H4 (cell line): ENCODE measurements at regions not wholly inside any gene's neighbourhood (a gene's known extent, or its start where the extent isn't known, plus 50 kb on each side); places are given as distances from the start of the nearest gene placed in this dataset.

Experiments used
- DNase-seq: peaks from one replicate; pipeline ENCODE4 v3.0.0-alpha.2; 2015; ENCODE audit warnings: low spot score

DNA sequence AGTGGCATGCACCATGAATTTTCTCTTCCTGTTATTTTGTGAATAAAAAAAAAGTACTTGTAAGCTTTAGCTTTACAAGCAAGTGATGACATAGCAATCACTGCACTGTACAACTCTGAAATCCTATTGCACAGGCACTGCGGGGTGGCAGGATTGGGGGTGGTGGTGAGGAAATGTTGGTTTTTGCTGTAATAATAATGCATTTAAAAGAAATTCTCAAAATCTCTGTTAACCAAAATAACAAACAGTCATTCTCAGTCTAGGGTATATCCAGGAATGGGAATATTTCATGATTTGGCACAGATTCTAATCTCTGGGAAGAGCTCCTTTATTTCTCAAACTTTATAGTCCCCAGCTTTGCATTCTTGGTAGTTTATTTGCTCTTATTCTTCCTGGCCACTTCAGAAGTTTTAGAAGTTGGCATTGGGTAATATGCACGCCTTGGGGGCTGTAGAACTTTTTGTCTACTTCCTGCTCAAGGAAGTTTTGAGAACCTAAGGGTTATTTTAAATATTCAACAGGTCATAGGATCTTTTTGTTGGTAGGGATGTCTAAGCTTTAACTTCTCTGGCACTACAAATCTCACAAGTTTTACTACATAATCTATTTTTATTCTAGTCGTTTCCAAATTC is 353.0 kb upstream of the KLF12 start:
- no peak for DNase-seq

DNA sequence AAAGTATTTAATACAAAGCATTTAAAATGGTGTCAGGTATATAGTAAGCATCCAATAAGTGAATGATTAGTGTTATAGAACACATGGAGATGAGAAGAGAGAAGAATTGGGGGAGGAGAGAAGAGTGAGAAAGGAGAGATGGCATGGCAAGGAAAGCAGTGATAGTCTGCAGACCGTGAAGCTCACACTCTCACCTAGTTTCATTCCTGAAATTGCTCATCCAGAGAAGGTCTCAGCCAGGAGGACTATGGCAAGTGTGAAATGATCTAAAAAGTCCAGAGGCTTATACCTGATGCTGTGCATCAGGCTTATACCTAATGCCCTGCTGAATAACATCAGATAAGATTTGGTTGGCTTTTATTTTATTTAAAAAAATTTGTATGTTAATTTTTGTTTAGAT is 351.6 kb upstream of the KLF12 start:
- DNase-seq, result no peak

DNA sequence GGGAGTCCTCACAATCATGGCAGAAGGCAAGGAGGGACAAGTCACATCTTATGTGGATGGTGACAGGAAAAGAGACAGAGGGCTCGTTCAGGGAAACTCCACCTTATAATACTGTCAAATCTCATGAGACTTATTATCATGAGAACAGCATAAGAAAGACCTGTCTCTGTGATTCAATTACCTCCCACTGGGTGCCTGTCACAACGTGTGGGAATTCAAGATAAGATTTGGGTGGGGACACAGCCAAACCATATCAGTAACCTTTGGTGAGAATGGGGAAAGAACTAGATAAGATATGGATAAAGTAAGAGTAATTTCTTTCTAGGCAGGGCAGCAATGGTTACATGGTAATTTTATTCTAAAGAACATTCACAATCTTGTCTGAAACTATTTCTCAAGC is 344.9 kb upstream of the KLF12 start:
- no peak for DNase-seq

DNA sequence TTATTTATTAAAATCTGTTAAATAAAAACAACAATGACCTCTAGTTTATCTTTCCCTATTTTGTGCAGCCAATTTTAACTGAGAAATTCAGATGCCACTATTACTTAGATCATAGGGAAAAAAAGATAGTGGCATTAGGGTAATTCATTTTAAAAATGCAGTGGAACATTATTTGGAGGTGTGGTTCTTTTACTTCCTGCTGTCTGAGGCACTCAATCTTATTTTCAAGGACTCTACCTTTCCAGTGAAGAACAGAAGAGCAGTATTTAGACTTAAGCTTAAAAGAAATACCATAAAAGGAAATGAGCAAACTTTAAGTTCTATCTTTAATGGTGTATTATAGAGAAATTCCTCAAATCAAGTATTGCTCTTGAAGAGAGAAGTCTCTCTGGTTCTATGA is 342.6 kb upstream of the KLF12 start:
- no peak for DNase-seq

DNA sequence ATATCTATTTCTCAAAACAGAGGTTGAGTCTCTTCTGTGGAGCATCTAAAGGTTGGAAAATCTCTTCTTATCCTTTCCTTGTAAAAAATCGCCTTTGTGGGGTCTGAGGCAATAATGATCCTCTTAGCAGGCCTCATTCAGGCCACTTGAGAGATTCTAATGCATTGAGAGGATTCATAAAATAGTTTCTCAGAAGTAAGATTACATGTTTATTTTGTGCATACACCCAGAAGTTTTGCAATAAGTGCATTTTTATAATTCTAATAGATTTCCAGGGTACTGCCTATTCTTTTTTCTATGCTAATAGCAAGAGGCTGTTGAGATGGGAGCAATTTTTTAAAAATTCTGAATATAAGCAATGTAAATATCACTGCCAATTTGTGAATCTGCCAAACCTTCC is 342.2 kb upstream of the KLF12 start:
- DNase-seq, result no peak

DNA sequence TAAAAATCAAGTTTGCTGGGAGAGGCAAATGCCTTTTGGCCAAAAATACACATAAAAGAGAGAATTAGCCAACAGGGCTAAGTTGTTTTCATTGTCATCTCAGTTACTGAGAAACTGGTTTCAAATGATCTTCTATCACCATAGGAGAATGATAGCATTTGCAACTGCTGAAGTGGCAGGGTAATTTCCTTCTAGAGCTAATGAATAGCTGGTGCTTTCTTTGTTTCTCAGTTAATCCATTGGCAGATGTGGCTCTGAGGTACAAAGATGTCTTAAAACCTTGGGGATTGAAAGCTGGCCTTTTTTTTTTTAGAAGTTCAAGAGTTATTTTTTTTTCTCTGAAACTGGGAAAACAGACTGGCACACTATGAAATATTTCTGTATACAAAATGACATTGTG is 332.7 kb upstream of the KLF12 start:
- DNase-seq, result no peak

DNA sequence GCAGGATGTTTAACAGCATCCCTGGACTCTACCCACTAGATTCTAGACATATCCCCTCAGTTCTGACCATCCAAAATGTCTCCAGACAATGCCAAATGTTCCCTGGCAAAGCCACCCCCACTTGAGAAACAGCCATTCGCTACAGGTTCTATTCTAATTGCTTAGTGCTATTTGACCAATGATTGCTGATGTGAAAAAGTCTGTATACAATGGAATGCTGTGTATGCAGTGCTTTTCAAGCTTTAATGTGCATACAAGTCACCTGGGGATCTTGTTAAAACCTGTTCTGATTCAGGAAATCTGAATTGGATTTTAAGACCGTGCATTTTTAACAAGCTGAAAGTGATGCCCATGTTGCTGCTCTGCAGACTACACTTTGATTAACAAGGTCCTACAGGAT is 331.8 kb upstream of the KLF12 start:
- no peak for DNase-seq

DNA sequence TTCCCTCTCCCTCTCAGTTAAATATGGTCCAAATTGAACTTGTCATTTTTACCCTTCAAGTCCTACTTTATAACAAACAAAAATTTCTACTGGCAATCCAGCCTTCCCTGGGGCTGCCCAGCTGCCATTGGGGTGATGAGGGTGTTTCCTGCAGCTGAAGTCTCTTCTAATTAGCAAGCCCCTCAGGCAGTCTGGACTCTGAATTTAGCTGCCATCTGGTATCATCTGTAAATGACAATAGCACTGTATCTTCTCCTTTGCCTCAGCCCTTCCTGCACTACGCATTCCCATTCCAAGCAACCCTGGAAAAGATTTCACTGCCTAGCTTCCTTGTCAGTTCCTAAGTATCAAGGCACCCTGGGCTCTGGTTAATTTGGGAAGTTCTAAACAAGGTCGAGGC is 331.1 kb upstream of the KLF12 start:
- DNase-seq, result no peak

DNA sequence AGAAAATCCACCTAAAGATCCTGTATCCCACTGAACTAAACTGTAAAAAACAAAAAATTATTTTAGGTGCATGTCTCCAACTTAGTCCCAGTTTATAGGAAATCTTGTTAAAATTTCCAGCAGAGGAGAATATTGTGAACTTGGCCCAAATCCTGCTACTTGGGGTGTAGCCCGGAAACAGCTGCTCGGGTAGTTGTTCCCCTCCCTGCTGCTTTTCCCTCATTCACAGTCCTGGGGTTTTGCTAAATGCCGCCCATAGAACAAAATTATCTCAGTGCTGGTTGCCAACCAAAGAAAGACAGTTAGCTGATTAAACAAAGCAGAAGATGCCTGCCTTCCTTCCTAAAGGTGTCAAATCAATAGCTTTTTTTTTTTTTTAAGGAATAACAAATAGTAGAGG is 330.5 kb upstream of the KLF12 start:
- no peak for DNase-seq

DNA sequence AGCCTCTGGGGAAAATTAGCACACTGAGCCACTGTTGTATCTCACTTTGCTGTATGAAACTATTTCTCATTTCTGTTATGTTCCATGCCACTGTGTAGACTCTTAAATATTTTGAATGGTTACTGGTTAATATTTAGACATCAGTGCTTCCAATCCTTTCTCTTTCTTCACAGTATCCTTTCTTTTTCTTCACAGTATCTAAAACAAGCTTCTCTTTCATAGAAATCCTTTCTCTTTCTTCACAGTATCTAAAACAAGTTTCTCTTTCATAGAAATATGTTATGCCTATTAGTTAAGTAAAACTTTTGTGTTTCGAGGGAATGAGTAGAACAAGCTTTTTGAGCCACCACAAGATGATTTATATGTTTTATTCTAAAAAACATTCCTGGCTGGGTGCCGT is 326.8 kb upstream of the KLF12 start:
- no peak for DNase-seq

DNA sequence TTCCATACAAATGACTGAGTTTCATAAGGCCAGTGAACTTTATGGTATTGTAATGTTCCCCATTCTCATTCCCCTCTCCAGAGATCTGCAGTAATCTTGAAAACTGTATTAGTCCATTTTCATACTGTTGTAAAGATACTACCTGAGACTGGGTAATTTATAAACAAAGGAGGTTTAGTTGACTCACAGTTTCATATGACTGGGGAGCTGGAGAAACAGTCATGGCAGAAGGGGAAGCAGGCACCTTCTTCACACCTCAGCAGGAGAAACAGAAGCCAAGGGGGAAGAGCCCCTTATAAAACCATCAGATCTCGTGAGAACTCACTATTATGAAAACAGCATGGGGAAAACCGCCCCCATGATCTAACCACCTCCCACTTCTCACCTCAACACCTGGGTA is 318.7 kb upstream of the KLF12 start:
- DNase-seq, result no peak

DNA sequence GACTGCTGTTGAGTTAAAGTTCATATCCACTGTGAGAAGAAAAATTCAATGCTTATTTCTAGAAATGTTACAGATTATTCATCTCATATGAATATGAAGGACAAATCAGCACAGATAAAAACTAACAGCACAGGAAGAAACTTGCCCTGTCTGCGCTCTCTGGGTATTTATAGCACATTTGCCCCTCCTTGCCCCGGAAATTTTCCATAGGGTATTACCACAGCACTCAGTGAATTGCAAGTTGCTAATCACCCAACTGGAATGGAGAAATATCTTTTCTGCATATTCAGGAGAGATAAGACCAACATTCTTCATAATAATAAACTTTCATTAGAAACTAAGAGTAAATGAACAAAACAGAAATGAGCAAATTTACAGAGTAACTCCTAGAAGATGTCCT is 318.0 kb upstream of the KLF12 start:
- DNase-seq, result no peak

DNA sequence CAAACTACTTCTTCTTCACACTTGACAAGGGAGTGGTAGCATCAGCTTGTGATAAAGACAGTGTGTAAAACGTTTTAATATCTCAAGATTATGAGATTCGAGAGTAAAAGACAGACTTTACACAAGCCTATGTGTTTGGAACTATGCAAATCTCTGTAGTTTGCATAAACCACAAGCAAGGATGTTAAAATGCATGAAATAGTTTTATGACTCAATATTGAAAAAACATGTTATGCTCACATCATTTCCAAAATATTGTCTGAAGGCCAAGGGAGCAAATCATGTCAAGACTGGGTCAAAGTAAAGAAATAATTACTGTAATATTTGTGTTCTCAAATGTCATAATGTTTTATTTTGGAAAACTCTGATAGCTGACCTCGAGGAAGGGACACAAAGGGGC is 316.8 kb upstream of the KLF12 start:
- DNase-seq, result no peak

DNA sequence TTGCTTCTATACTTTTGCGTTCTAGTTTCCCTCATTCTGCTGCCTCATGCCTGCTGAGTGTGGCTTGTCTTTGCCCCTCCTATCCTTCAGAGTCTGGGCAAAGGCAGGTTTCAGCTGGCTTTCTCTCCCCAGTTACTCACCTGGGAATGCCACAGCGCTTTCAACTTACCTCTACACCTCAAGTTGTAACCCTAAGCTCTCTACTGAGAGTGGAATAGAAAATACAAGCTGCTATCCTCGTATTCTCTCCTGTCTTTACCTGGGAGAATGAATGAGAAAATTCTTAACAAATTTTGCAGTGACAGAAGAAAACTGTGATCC is 316.3 kb upstream of the KLF12 start:
- no peak for DNase-seq

DNA sequence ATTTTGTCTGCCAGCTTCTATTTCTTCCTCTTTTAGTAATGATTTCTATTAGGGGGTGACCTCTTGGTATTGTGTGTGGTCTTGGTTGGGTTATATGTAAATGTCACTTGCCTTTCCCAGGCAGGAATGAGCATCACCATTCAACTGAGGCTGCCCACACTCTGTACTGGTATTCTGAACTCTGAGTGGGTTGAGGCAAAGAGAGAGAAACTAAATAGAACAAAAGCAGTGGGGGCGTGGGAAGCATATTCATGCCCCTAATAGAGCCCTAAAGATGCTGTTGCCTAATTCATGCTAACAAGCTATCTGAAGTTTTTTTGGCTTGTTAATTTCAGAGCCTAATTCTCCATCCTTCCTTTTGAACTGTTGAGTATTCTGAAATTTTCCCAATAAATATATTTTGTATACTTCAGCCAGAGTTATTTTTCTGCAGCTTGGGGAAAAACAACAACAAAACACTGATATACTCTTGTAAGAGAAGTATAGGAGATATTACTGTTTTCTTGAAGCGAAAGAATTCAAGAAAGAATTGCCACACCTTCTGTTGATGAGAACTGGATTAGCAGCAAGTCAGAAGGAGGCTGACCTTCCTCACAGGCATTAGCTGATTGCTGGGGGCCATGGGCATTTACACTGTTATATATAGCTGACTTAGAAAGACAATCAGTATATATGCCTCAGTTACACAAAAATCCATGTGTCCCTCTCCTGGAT is 315.8 kb upstream of the KLF12 start:
- DNase-seq, result no peak

DNA sequence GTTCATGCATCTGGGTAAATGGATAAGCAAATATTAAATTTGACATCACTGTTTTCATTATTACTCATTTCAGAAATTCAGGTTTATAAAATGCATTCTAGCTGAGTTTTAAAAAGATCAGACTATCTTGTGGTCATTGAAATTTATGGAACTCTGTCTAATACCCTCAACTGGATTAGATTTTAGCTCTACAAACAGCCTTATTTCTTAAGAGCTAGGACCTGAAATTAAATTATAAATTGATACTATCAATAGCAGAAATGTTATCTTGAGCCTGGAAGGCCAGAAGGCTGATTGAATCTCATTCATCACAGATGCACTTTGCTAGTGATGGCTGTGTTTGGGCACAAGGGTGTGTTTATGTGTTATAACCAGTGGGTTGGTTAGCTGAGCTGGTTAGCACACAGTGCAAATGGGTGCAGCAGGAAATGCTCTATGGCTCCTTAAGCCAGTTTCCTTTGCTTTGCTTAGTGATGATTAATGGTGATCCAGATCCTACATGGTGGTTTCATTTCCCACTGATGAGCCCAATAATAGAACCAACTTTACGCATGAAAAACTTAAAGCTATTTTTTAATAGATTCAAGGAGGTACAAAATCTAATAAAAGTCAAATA is 310.8 kb upstream of the KLF12 start:
- DNase-seq, result no peak

DNA sequence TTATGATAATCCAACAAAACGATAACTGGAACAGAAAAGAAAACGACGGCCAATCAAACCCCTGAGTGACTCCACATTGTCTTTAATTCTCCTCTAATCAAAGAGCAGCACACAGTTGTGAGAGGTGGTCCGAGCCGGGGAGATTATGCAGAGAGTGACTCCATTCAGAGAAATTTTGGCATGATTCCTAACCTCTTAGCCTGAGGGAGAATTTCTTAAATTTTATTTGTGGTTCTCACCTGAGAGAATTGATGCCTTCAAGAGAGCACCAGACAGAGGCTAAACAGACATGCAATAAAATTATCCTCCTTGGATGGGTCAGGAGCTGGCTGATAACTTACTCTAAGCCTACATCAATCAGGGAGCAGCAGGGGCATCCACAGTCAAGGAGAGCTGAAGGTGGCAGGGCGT is 310.0 kb upstream of the KLF12 start:
- no peak for DNase-seq

DNA sequence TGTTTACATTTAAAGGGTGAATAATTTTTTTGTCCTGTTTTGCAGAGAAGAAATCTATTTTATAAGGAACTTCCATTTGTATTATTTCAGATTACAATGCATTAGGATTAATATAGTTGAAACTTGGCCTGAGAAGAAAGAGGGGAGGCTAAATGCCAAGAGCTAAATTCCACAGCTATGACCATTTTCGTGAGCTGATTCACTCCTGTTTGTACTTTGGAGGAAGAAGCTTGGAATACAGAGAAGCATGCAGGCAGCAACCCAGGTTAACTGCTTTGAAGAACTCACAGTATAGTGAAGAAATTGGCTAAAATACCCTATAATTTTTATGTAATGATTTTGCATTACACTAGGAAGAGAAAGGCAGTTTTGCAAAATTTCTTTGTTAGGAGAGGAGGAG is 309.4 kb upstream of the KLF12 start:
- peak; percentile 3 for DNase-seq

DNA sequence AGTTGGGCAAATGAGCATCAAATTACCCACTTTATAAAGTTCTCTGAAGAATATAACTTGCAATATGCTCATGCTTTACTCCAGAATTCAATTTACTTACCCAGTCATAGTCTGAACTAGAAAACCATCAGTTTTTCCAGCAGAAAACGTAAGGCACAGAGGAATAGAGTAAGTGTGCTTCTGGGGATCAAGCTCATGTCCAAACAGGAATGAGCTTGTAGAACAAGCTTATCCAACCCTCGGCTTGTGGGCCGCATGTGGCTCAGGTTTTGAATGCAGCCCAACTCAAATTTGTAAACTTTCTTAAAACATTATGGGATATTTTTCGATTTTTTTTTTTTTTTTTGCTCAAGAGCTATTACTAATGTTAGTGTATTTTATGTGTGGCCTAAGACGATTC is 308.5 kb upstream of the KLF12 start:
- no peak for DNase-seq

DNA sequence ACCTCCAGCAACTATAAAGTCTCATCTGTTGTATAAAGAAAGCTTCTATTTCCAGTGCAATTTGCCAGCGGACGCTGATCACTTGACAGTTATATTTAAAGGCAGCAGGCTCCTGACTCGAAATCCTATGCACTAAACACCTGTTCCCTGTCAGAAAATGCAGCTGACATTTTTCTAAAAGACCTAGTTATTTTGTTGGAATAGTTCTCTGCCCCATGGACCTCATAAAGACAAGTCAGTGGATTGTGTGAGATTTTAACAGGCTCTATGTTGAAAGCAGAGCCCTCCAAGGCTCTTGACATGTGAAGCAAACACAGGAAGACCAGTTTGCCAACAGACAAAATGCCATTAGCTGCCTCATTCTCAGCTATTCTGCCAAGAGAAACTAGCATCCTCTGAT is 304.7 kb upstream of the KLF12 start:
- no peak for DNase-seq

DNA sequence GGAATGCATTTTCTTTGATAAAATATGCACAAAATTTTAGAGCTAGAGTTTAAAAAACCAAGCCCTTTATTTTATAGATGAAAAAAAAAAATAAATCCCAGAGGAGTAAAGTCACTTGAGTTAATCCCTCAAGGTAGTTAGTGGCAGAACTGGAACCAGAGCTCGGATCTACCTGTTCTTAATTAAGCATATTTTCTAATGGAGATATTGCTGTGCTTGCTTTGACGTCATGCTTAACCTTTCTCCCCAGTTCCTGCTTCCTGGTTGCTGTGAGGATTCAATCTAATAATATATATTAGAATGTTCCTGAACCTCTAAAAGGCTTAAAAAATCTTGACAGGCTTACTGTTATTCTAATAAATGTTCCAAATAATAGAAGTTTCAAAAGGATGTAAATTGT is 300.6 kb upstream of the KLF12 start:
- DNase-seq, result no peak

DNA sequence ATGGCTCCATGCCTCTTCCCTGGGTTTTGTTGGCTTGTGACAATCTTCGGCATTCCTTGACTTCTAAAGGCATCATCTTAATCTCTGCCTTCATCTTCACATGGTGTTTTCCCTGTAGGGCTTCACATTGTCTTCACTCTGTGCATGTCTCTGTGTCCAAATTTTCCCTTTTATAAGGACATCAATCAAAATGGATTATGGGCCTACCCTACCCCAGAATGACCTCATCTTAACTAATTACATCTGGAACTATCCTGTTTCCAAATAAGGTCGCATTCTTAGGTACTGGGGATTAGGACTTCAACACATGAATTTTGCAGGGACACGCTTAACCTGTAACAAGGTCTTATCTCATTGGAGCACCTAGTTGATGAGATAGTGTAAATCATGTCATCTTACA is 290.3 kb upstream of the KLF12 start:
- no peak for DNase-seq

DNA sequence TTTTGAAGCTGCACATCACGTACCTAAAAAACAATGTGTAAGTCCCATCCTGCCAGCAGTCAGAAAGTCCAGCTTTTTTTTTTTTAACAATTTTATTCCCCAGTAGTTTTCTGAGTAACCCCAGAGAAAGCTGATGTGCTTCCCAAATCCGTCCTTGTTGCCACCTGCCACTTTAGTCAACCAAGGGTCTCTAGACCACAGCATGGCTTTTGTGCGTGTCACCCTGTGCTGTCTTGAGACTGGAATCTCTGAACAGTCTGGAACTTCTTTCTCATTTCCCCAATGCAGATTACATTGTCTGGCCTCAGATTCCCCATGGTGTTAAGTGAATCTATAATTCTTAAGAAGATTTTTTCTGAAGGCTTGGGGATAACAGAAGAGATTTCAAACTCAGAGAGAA is 289.2 kb upstream of the KLF12 start:
- no peak for DNase-seq

DNA sequence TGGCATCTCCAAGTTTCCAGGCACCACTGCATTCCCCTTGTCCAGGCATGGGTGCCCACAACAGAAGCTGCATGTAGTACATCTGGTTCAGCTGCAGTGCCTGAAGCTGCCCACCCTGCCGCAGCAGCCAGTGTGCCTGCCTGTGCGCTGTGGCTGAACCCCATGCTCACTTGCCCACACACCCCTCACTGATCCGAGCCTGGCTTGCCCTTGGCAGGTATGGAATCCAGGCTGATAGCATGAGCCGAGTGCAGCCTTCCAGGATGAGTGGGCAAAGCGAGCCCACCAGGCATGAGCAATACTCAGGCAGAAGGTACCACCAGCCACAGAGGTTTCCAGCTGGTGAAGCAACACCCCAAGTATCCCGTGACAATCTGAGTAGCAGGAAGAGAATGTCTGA is 280.3 kb upstream of the KLF12 start:
- no peak for DNase-seq
